Stimulated activated CD4-positive, alpha-beta T cell treated with anti-CD3 and anti-CD28 coated beads, Interleukin-4, amount 100 ng/mL, for 1 hour (primary cell): ENCODE measurements at regions not wholly inside any gene's neighbourhood (a gene's known extent, or its start where the extent isn't known, plus 50 kb on each side); places are given as distances from the start of the nearest gene placed in this dataset.

Source experiments
- DNase-seq: peaks from one replicate; pipeline ENCODE4 v3.0.0-alpha.2; 2020

GRCh38 chr10:78502210-78502936, 468.7 kb downstream of the RPS24 start:
- DNase-seq: no peak

- no peak for DNase-seq
These were observed 470.5 kb downstream of the RPS24 start for GRCh38 chr10:78504181-78504580.

- DNase-seq: no peak
These were observed 472.0 kb downstream of the RPS24 start for GRCh38 chr10:78505657-78506056.

DNA sequence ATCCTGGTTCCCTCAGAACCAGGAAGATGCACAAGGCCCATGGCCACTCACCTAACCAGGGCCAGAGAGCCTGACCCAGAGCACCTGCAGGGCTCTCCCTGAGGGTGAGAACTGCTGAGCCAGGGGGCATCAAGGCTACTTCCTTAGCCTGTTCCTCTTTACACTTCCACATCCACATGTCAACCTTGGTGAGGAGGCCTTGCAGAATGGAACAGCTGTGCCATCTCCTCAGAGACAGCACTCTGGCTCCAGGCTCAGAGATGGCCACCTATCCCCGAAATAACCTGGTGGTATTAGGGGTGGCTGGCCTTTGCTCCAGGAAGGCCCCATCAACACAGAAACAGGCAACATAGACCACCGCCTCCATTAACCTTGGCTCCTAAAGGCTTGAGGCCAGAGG, 473.0 kb downstream of the RPS24 start:
- DNase-seq: no peak

DNA sequence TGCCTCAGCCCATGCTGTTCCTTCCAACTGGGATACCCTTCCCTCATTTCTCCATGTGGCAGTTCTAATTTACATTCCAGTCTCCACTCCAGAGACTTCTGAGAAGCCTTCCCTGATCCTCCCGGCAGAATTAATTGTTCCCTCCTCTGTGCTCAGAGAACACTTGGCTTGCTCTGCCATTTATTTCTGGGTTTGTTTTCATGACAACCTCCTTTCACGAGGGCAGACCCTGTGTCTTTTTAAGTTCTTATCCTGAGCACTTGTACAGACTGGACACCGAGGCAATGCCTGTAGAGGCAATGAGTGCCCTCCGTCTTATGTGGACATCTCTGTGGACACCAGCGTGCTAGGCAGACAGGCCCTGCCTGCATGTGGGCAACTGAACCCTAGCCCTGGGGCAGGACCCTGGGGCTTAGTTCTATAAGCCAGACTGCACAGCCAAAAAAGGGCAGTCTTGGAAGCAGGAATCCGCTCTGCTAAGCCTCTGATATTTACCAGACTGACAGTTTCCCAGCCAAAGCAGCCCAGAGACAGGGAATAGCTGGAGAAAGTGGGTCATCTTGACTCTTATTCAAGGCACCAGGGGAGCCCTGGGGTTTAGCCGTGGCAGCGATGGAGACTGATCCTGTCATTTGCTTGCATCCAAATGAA, 474.0 kb downstream of the RPS24 start:
- DNase-seq: no peak

DNA sequence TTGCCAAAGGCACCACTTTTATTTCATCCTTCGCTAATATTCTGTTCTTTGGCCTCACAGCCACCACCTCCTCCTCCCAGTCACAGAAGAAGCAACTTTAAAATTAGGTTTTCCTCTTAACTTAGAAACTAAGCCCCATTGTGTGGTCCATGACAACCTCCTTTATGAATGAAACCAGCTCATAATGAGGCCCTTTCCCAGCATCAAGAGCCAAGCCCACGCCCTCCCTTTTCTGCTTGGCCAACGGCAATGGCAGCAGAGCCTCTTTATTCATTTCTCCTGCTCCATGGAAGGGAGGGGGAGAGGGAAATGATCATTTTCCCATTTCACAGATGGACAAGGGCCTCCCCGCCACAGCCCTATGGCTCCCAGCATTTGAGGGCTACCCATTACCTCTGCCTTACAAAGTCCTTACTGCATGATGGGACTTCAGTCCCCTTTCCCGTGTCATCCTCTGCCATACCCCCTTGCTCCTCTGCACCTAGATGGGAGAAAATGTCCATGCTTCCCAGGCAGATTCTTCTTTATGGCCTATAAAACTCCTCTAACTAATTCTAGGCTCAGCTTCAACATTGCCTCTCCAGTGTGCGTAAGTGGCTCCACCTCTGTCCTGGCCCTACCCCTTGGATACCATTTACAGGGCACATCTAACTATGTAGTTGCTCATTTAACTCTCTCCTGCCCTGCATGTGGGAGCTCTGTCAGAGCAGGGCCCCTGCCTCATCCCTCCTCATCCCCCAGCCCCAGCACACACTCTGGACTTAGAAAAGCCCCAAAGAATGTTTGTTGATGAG, 475.5 kb downstream of the RPS24 start:
- DNase-seq: no peak

GRCh38 chr10:78510566-78511323, 477.1 kb downstream of the RPS24 start:
- DNase-seq: no peak

DNA sequence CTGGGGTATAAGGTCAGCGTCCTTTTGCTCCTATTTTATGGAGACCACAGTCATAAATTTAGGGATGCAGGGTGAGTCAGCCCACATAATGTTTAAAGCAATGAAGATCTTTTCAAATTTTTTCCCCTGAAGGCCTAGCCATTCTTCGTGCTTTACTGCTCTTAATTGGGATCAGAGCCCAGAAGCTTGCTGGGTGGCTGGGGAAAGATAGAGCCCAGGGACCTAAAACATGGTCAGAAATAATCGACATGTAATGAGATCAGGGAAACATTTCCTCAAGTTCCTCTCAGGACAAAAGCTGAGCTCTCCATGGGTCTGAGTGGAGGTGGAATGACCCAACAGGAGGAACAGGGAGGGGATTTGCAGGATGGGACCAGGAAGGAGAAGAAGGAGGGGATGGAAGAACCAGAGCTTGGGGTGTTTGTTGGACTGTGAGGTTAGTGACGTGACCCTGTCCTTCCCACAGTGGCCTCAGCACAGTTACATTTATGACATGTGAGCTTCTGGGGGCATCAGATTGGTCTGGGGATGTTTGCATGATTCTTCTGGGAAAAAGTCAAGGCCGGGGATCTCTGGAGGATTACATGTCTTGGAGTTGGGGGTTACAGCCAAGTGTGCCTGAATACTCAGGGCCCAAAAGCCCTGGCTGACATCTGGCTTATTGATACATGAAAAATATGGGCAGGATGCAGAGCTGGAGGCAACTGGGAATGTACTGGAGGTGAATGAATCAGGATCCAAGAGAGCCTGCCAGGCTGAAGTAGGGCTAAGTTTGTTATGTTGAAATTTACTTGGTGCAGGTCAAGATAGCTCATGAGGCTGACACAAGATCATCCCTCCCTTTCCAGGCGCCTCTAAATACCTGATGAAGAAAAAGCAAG, 477.9 kb downstream of the RPS24 start:
- no peak for DNase-seq

DNA sequence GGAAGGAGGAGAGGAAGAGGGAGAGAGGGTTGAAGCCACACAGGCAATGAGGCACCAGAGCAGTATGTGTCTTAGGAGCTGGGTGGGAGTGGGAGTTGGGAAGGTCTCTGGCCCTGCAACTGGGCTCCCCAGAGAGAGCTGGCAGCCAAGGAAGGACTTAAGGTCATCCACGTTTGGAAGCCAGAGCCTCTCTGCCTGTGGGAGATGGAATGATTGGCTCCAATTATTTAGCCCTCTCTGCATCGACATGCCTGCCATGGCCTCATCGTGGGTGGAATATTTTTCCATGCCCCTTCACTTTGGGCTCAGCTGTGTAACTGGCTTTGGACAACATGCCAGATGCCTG, 478.5 kb downstream of the RPS24 start:
- no peak for DNase-seq

GRCh38 chr10:78513330-78513729, 479.7 kb downstream of the RPS24 start:
- DNase-seq: no peak

GRCh38 chr10:78513986-78514385, 480.3 kb downstream of the RPS24 start:
- DNase-seq: no peak

DNA sequence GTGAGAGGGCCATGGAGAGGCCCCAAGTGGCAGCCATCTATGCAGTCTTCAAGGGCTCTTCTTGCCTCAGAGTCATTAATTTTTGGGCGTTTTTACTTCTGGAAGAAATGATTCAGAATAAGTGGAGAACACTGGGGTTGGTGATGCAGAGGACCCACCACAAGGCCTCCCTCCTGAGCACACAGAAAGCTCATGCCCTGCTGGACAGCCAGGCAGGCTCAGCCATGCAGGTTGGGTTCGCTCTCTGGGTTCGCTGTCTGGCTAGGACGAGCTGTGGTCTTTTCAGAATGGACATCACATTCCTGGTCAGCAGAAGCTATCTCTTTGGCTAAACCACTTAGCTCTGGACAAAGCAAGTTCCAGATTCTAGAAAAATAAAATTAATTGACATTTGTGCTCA, 480.8 kb downstream of the RPS24 start:
- DNase-seq: no peak

- no peak for DNase-seq
These were observed 481.6 kb downstream of the RPS24 start for GRCh38 chr10:78515038-78515872.

DNA sequence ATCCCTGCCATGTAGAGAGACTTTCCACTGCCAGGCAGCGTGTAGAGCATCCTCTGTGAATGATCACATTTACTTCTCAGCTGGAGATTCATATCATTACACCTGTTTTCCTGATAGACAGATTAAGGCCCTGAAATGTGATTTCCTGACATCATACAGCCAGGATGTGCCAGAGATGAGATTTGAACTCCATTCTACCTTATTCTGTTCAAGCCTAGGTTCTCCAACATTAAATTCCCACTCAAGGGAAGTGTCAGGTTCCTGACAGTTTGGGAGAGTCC, 482.1 kb downstream of the RPS24 start:
- no peak for DNase-seq

GRCh38 chr10:78516236-78516635, 482.6 kb downstream of the RPS24 start:
- DNase-seq: no peak

- no peak for DNase-seq
These were observed 483.1 kb downstream of the RPS24 start for GRCh38 chr10:78516756-78517155.

GRCh38 chr10:78518224-78518623, 484.6 kb downstream of the RPS24 start:
- no peak for DNase-seq

DNA sequence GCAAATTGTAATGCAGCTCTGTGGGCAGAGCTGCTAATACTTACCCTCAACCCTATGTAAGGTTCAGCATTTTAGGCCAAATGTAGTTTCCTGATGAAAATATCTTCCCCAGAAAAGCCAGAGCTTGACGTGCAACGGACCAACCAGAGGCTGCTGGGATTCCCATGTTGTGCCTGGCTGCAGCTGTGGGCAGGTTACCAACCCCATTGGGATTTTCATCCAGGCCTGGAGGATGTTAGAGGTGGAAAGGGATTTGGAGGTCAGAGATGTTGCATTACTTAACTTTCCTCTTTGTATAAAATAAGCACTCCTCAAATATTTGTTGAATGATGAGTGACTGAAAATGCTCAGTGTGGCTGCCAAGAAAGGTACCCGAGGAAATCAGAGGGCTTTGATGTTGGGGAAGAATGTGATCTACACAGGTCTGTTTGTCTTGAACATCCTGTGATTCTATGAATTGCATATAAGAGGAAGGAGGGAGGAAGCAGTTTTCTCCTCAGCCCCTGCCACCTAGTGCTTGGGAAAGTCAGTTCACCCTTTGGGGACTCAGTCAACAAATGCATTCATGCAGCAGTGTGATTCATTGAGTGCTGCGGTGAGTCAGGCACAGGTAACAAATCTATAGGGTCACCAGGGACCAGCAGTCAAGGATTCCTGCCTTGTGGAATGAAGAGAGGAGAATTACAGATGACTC, 487.2 kb downstream of the RPS24 start:
- DNase-seq: no peak

GRCh38 chr10:78523453-78523852, 489.8 kb downstream of the RPS24 start:
- no peak for DNase-seq

DNA sequence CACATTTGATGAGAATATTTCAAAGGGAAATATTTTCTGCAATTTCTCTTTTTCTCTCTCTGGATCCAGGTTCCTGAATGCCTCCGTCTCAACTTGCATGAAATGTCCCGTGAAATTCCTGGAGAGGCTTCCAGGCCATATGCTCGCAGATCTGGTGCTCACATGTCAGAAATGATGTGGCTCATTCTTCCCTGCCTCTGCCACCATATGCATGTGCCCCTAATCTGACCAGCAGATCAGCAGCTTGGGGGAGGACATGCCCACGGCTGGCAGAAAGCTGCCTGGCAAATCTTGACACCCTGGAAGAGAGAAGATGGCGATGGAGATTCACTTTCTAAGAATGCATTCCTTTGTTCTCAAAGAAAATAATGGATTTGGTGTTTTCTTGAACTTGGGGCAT, 490.7 kb downstream of the RPS24 start:
- no peak for DNase-seq

- DNase-seq: no peak
These were observed 491.3 kb downstream of the RPS24 start for GRCh38 chr10:78524941-78525340.
